ENCODE measurements at regions not wholly inside any gene's neighbourhood (a gene's known extent, or its start where the extent isn't known, plus 50 kb on each side); places are given as distances from the start of the nearest gene placed in this dataset.
A peak's percentile ranks its signal among the peaks of the same experiment; 100 is the strongest.

GRCh38 chr3:159771865-159772611 is 216.6 kb upstream of the IL12A start:
- H3K27ac ChIP-seq (ENCODE audit: extremely low read depth, low read depth, low read length): no peak overlapping the region
- POLR2A ChIA-PET: interaction anchor here (0.6 kb wide), 1 partner anchor 44 kb away, joined by 3 read pairs; no protein-coding TSS in a partner anchor
- H3K9me3 ChIP-seq (ENCODE audit: control insufficient read depth, insufficient read depth, low read depth, low read length): no peaks in the 10 kb centered on the region
- H3K36me3 ChIP-seq (ENCODE audit: control insufficient read depth in 2 of 2, insufficient read depth in 1 of 2, low read length in 2 of 2): peaks cover 0 to 15% of the 10 kb centered on the region in 2 experiments; a peak in 1 of 3 replicates
- CTCF ChIA-PET: interaction anchor here (0.6 to 0.9 kb wide), 2 partner anchors 33 to 154 kb away, joined by 3 to 4 read pairs; no protein-coding TSS in a partner anchor
- H3K4me1 ChIP-seq (ENCODE audit: control insufficient read depth, insufficient read depth, low read length): peaks cover 23% of the 10 kb centered on the region
- TF ChIP-seq ZNF354C (tag by site-specific recombination; IDR thresholded peaks at IDR 0.05; ENCODE audit: borderline replicate concordance, low read depth): no peak
- TF ChIP-seq, protein P1, sequence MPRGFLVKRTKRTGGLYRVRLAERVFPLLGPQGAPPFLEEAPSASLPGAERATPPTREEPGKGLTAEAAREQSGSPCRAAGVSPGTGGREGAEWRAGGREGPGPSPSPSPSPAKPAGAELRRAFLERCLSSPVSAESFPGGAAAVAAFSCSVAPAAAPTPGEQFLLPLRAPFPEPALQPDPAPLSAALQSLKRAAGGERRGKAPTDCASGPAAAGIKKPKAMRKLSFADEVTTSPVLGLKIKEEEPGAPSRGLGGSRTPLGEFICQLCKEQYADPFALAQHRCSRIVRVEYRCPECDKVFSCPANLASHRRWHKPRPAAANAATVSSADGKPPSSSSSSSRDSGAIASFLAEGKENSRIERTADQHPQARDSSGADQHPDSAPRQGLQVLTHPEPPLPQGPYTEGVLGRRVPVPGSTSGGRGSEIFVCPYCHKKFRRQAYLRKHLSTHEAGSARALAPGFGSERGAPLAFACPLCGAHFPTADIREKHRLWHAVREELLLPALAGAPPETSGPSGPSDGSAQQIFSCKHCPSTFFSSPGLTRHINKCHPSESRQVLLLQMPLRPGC (tag by site-specific recombination; IDR thresholded peaks at IDR 0.05): no peak
- TF ChIP-seq KLF1 (tag by site-specific recombination; IDR thresholded peaks at IDR 0.05): peak; percentile 61
- TF ChIP-seq ZNF416 (tag by site-specific recombination; IDR thresholded peaks at IDR 0.05): no peak
- TF ChIP-seq ZNF174 (tag by site-specific recombination; IDR thresholded peaks at IDR 0.05): no peak
- no peak for TF ChIP-seq ZNF623 (tag by site-specific recombination; IDR thresholded peaks at IDR 0.05)
- TF ChIP-seq ZBTB17 (tag by site-specific recombination; IDR thresholded peaks at IDR 0.05): peak; percentile 65; the same call in 1 of the 2 replicates
- TF ChIP-seq ZNF362 (tag by site-specific recombination; IDR thresholded peaks at IDR 0.05): no peak
- H3K4me3 ChIP-seq (ENCODE audit: low read depth, low read length): no peak overlapping the region

- no peak for TF ChIP-seq ZNF701 (tag by site-specific recombination; IDR thresholded peaks at IDR 0.05)
- TF ChIP-seq ZNF157 (tag by site-specific recombination; IDR thresholded peaks at IDR 0.05): no peak
- no peak for TF ChIP-seq ZNF629 (tag by site-specific recombination; IDR thresholded peaks at IDR 0.05)
- no peak for TF ChIP-seq ZNF473 (tag by site-specific recombination; IDR thresholded peaks at IDR 0.05)
- TF ChIP-seq ZNF175 (tag by site-specific recombination; IDR thresholded peaks at IDR 0.05): no peak
- Histone ChIP-seq H3K4me3 (ENCODE audit: low read depth, low read length) (no peak overlapping the region), H3K27ac (ENCODE audit: extremely low read depth, low read depth, low read length) (no peak overlapping the region), H3K36me3 (ENCODE audit: control insufficient read depth in 2 of 2, insufficient read depth in 1 of 2, low read length in 2 of 2) (peaks cover 0 to 4% of the 10 kb centered on the region in 2 experiments; a peak in 1 of 3 replicates), H3K9me3 (ENCODE audit: control insufficient read depth, insufficient read depth, low read depth, low read length) (no peaks in the 10 kb centered on the region), H3K4me1 (ENCODE audit: control insufficient read depth, insufficient read depth, low read length) (peaks cover 23% of the 10 kb centered on the region)
- POLR2A ChIA-PET: interaction anchor here (0.7 kb wide), 1 partner anchor 10 kb away, joined by 3 read pairs; no protein-coding TSS in a partner anchor
- CTCF ChIA-PET: no interaction called here
Measured at GRCh38 chr3:159773706-159774105, 214.9 kb upstream of the IL12A start.

- peaks cover 23% of the 10 kb centered on the region for H3K4me1 ChIP-seq (ENCODE audit: control insufficient read depth, insufficient read depth, low read length)
- H3K4me3 ChIP-seq (ENCODE audit: low read depth, low read length): no peak overlapping the region
- ChIA-PET CTCF (interaction anchor here (0.7 to 1.5 kb wide), 2 partner anchors 11 to 78 kb away, joined by 4 read pairs; no protein-coding TSS in a partner anchor), POLR2A (interaction anchor here (0.7 to 0.9 kb wide), 2 partner anchors 10 to 12 kb away, joined by 3 read pairs; no protein-coding TSS in a partner anchor)
- H3K9me3 ChIP-seq (ENCODE audit: control insufficient read depth, insufficient read depth, low read depth, low read length): no peaks in the 10 kb centered on the region
- H3K27ac ChIP-seq (ENCODE audit: extremely low read depth, low read depth, low read length): peak overlapping the region; percentile 22; the same call in 1 of the 2 replicates
- H3K36me3 ChIP-seq (ENCODE audit: control insufficient read depth in 2 of 2, insufficient read depth in 1 of 2, low read length in 2 of 2): peaks cover 0 to 4% of the 10 kb centered on the region in 2 experiments; a peak in 1 of 3 replicates
- TF ChIP-seq ZNF394 (tag by site-specific recombination; IDR thresholded peaks at IDR 0.05; ENCODE audit: borderline replicate concordance) (no peak; the same call in 1 of the 2 replicates), PBX3 (CRISPR knock-in tag; IDR thresholded peaks at IDR 0.05) (no peak), KLF8 (tag by site-specific recombination; IDR thresholded peaks at IDR 0.05) (no peak), ZNF785 (tag by site-specific recombination; IDR thresholded peaks at IDR 0.05) (no peak), SCRT1 (tag by site-specific recombination; IDR thresholded peaks at IDR 0.05; ENCODE audit: borderline replicate concordance) (no peak), ZNF239 (tag by site-specific recombination; IDR thresholded peaks at IDR 0.05) (no peak)
- TF ChIP-seq, protein P2, sequence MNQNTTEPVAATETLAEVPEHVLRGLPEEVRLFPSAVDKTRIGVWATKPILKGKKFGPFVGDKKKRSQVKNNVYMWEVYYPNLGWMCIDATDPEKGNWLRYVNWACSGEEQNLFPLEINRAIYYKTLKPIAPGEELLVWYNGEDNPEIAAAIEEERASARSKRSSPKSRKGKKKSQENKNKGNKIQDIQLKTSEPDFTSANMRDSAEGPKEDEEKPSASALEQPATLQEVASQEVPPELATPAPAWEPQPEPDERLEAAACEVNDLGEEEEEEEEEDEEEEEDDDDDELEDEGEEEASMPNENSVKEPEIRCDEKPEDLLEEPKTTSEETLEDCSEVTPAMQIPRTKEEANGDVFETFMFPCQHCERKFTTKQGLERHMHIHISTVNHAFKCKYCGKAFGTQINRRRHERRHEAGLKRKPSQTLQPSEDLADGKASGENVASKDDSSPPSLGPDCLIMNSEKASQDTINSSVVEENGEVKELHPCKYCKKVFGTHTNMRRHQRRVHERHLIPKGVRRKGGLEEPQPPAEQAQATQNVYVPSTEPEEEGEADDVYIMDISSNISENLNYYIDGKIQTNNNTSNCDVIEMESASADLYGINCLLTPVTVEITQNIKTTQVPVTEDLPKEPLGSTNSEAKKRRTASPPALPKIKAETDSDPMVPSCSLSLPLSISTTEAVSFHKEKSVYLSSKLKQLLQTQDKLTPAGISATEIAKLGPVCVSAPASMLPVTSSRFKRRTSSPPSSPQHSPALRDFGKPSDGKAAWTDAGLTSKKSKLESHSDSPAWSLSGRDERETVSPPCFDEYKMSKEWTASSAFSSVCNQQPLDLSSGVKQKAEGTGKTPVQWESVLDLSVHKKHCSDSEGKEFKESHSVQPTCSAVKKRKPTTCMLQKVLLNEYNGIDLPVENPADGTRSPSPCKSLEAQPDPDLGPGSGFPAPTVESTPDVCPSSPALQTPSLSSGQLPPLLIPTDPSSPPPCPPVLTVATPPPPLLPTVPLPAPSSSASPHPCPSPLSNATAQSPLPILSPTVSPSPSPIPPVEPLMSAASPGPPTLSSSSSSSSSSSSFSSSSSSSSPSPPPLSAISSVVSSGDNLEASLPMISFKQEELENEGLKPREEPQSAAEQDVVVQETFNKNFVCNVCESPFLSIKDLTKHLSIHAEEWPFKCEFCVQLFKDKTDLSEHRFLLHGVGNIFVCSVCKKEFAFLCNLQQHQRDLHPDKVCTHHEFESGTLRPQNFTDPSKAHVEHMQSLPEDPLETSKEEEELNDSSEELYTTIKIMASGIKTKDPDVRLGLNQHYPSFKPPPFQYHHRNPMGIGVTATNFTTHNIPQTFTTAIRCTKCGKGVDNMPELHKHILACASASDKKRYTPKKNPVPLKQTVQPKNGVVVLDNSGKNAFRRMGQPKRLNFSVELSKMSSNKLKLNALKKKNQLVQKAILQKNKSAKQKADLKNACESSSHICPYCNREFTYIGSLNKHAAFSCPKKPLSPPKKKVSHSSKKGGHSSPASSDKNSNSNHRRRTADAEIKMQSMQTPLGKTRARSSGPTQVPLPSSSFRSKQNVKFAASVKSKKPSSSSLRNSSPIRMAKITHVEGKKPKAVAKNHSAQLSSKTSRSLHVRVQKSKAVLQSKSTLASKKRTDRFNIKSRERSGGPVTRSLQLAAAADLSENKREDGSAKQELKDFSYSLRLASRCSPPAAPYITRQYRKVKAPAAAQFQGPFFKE (tag by site-specific recombination; IDR thresholded peaks at IDR 0.05; ENCODE audit: borderline replicate concordance): no peak
Measured at GRCh38 chr3:159775372-159775961, 213.2 kb upstream of the IL12A start.

Measured in HEK293 (cell line).